ENCODE measurements at regions not wholly inside any gene's neighbourhood (a gene's known extent, or its start where the extent isn't known, plus 50 kb on each side); places are given as distances from the start of the nearest gene placed in this dataset.

DNA sequence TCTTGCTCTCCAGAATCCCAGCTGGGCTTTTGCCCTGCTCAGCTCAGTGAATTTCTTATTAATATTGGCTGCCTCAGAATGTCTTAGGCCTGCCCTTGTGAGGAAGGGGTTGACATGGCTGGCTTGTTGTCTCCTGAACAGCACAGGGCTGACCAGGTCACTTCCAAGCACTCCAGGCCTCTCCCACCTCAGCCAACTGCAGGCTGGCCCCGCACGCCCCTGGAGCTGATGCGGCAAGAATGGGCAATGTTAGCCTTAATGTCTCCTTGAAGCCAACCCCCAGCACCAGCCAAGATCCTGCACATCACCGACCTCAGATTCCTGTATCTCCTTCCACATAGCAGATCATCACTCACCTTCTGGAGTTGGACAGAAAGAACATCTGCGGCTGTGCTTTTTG, 598.6 kb downstream of the AJAP1 start:
- intact Hi-C loops (cut with micrococcal nuclease): no loop called here

DNA sequence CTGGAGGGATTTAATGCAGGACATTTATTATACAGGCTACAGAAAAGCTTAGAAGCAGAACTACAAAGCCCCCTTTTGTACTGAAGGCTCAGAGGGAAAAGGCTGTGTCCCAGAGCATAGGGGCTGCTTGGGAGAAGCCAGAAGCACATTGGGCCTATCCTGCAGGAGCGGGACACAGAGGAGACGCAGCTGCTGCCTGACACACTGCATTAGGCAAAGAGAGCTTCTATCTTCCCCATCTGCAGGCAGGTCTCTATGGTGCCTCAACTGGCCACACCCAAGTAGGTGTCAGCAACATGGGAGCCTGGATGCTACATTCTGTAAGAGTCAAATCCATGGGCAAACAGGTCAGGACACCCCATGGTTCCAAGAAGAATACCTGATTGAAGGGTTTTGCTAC, 595.9 kb downstream of the AJAP1 start:
- intact Hi-C loops (cut with micrococcal nuclease): no loop called here

DNA sequence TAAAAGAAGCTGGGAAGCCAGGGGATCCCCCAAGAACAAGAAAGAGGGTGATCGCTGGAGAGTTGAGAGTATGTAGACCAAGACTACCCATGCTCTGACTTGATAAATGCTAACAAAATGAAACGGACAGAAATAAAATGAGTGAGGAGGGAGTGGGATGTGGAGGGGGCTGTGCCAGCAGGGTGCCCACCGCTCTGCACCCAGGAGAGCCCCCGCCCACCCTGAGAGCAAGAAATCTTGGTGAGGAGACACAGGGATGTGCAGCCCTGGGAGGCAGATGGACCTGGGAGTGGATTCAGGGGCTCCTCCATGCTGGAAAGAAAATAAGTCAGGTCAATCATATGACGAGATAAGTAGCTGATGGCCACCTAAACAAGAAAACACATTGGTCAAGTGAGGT, 590.9 kb downstream of the AJAP1 start:
- intact Hi-C loops (cut with micrococcal nuclease): loop anchor here (1.0 kb wide), 1 partner anchor 12 kb away; no protein-coding TSS in a partner anchor

DNA sequence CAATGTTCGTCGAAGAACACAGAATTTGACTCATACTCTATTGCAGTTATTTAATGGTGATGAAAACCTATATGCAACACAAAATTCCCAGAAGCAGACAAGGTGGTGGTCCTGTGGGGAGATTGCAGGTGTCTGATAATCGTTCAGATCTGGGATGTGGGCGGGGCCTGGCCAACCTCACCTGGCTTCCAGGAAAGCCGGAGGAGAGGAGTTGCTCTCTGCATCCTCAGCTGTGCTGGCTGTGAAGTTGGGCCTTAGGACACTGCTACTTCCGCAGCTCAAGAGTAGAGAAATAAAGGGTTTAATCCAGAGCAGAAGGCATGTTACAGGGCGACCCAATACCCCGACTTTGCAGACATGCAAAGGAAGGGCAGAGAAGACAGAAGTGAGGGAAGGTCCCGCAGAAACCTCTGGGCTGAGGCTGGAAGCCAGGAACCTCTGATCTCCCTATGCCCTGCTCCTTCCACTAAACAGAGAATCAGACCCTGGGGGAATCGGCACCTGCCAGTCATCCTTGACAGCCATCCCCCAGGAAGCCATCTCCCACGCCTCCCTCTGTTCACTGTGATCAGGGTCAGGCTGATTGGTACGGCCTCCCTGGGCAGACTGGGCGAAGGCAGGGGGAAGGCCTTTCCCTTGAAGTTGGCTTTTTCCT, 590.3 kb downstream of the AJAP1 start:
- intact Hi-C loops (cut with micrococcal nuclease): loop anchor here (1.0 kb wide), 1 partner anchor 11 kb away; no protein-coding TSS in a partner anchor

DNA sequence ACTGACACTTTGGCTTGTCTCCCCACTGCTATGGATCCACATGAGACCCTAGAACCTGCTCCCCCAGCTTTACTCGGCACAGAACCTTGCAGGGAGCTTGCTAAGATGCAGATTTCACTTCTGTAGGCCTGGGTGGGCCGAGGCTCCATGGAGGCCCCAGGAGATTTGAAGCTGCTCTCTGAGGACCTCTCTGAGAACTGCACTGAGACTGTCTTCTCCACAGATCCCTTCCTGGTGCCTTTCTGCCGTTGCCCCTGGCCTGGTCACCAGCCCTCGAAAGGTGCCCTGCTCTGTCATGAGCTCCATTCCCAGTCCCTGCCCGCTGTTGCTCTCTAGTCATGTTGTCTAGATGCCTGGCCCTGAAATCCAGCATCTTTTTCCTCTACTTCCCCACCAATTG, 588.4 kb downstream of the AJAP1 start:
- intact Hi-C loops (cut with micrococcal nuclease): no loop called here

DNA sequence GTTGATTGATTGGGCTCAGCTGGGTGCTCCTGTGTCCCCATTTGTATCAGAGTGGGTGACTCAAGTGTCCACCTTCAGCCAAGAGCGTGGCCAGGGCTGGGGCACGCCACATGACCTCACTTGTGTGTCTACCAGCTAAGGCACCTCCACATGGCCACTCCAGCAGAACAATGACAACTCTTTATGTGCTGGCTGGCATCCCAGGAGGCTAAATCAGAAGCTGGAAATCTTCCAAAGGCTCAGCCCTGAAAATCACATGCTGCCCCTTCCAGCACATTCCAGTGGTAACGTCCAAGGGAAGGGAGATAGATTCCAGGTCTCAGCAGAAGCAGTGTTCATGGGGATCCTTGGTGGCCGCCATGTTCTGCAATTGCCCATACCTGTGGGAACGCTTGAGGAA, 585.5 kb downstream of the AJAP1 start:
- intact Hi-C loops (cut with micrococcal nuclease): no loop called here

DNA sequence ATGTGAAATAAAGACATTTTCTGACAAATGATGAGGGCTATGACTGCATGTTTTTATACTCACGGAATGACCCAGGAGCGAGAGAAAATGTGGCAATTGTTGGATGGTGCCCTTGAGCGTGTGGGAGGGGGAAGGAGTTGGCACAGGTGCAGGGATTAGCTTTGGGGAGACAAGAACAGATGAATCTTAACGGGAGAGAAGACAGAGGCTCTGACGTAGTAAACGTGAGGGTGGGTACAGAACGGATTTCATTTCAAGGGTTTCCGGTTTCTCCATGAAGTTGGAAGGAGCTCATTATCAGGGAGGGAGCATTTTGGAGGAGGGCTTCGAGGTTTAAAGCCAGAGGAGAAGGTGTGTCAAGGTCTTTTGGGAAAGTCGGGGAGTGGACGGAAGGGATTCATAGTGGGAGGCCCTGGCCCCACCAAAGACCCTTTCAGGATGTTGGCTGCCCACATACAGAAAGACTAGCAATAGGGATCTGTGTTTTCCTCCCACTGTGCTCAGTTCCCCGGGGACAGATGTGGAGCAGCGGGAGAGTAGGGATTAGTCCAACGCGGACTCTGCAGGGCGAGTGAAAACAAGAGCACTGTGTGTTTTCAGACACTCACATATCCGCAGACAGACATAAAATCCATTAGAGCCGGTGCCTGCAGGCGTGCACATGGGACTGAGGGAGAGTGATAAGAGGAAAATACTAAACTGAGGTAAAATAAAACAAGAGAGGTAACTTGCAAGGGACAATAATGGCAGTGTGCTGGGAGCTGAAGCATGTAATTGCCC, 584.1 kb downstream of the AJAP1 start:
- intact Hi-C loops (cut with micrococcal nuclease): no loop called here

DNA sequence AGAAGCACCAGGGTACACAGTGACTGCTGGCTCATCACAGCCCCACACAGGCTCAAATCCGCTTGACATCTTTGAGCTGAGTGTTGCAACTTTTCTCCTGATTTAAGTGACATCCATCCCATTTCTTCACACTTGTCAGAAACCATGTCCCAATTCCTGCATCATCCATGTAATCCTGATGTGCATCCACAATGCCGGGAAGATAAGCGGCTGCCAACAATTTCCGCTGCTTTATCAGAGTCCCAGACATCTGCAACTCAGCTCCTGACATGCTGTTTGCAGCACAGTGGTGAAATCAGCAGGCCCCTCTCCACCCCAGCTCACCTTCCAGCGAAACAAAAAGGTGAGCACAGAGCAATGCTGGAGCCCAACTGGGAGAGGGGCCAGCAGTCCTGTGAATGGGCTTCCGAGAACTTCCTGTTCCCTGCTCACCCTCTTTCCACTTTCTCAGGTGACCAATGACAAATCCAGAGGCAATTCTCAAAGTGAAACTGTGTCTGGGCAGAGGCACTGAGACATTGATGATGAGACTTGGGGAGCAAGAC, 581.0 kb downstream of the AJAP1 start:
- intact Hi-C loops (cut with micrococcal nuclease): no loop called here

DNA sequence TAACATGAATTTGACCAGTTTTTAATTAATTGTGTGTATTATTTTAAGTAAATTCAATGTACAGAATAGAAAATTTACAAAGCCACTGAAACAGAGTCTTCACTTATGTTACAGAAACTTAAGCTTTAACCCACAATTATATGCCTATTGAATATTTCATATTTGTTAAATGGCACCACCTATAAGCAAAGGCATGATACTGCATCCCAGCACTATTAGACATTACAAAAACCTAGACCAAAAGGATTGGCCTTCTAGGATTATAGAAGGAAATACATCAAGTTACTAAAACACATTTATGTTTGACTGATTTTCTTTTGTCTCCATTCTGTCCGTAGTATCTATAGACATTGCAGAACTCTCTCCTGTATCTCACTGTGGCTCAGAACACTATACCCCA, 578.1 kb downstream of the AJAP1 start:
- intact Hi-C loops (cut with micrococcal nuclease): no loop called here

DNA sequence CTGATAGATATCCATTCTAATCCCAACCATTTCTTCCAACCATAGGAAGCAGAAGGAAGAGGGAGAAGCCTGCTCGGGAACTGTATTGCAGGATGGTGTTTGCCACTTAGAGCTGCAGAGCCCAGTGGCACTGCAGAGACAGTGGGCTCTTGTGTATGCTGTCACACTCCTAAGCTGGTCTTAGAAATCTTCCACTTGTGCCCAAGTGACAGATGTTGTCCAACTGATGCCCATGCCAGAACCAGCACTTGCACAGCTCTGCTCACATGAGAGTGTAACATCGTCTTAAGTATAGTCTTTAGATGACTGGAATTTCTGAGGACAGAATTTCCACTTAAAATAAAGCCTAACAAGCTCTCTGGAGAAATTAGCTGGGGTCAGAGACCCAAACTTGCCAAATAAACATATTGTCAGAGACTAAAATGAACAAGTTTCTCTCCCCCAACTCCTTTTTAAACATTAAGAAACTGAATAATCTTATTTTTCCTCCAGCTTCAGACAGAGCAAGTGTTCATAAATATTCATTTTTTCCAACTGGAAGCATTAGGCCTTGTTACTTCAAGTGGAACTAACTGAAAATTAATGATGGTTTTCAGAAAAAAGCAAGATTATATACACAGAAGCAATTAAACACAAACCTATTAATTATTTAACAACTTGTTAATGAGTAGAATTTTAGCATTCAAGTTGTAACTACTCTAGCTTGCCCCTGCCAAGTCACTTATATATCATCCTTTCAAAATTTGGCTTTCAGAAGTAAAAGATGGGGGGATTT, 577.3 kb downstream of the AJAP1 start:
- intact Hi-C loops (cut with micrococcal nuclease): no loop called here

DNA sequence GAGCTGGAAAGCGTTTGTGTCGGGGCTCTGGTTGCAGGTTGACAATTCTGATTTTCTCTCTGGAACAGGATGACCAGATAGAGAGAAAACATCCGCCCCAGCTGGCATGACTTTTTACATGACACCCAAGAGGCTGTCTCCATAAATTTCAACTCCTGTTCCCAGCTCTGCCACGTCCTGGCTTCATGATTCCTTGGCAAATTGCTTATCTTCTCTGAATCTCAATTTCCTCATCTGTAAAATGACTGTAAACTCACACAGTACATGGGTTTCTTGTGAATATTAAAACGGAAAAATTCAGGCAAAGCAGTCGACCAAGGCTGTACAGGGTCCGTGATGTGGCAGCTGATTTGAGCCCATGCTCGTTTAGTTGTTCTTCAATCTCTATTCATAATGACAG, 572.7 kb downstream of the AJAP1 start:
- intact Hi-C loops (cut with micrococcal nuclease): no loop called here

DNA sequence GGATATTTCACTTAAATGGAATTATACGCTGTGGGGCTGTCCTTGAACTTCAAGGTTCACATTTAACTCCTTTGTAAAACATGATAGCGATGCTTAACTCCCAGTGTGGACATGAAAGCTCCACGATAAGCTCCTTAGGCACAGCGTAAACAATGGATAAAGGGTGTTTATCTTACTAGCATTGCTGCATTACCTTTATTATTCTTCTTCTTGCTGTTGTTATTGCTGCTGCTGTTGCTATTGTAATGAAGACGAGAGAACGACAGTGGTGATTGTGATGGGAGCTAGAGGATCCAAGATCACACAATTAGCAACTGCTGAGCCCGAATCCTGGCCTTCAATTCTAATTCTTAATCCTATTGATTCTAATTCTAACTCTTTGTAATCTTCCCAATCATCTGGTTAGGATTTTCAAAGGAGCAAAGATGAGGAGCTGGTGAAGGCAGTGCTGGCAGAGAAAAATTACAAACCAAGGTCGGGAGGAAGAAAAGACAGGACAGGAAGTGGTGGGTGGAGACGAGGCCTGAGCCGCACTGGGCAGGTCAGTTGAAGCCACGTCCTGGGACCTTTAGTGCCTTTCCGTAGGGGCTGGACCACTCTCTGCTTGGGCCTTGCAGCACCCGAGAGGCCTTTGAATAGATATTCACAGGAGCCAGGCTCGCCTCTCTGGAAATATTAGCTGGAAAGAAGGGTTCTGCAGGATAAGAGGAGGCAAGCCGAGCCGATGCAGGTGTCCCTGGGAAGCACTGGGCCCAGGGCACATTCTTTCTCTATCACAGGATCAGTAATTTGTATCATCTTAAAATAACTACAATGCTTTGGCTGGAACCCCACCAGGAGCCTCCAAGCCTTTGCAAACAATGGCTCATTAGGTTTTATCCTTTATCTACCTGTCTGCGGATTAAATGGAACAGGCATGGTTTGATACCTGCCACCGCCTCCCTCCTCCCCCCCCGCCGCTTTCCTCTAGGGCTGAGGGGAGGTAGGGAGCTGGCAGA, 571.6 kb downstream of the AJAP1 start:
- intact Hi-C loops (cut with micrococcal nuclease): no loop called here

DNA sequence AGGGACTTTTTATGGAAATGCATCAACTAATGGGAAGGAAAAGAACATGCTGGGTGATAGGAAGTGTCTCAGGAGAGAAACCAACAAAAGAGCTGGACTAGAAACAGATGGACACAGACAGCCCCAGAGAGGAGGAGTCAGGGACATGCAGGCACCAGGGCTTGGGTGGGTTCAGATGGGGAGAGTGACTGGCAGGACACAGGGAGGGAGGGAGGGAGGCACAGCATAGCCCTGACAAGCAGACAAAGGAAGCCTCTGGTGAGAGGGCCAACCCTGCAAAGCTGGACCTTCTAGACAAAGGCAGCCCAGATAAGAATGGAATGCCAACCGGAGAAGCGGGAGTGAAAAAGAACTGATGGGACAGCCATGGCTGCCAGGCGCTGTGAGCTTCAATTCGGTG, 568.8 kb downstream of the AJAP1 start:
- intact Hi-C loops (cut with micrococcal nuclease): no loop called here

DNA sequence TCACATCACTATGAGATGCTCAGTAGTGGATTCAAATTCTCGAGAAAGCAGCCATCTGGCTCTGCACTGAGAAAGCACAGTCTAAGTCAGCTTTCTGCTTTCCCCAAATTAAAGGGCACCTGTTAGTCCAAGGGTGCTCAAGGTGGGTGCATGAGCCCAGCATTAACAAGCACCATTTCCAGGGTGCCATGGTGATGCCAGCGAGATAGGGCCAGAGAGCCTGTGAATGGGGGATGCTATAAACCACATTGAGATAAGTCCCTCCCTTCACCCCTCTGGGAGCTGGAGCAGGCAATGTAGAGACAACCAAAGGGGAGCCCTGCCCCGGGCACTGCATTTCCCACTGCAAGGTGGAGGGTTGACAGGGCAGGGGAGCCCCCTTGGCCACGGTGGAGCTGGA, 568.2 kb downstream of the AJAP1 start:
- intact Hi-C loops (cut with micrococcal nuclease): no loop called here

DNA sequence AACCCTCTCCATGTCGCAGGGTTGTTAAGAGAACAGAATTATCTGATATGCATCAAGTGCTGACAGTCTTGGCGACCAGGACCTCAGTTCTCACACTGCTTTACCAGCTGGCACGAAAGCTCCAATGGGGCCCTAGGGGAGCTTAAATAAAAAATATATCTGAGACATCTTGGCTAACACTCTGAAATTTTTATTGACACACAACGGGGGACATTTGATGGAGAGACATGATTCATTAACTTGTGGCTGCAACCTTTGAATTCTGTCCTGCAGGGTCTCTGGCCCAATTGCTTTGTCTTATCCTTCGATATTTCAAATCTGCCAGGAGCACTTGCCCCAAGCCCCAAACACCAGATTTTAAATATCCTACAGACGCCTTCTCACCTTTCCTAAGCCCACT, 567.0 kb downstream of the AJAP1 start:
- intact Hi-C loops (cut with micrococcal nuclease): no loop called here

DNA sequence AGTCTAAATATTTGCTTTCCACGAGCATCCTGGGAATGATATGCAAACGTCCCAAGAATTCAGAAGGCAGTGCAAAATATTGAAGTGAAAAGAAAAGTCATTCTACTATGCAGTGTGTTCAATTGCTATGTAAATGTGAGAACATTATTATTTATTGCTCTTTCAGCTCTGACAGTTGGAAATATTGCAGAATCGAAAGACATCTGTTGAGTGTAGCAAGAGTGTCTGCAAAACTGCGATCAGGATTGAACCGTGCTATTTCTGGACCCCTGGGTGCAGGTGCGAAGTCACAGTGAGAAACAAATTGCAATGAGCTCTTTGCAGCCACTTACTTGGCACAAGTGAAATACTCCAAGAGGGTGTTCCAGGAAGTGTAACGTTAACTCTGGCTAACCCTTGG, 566.4 kb downstream of the AJAP1 start:
- intact Hi-C loops (cut with micrococcal nuclease): no loop called here

DNA sequence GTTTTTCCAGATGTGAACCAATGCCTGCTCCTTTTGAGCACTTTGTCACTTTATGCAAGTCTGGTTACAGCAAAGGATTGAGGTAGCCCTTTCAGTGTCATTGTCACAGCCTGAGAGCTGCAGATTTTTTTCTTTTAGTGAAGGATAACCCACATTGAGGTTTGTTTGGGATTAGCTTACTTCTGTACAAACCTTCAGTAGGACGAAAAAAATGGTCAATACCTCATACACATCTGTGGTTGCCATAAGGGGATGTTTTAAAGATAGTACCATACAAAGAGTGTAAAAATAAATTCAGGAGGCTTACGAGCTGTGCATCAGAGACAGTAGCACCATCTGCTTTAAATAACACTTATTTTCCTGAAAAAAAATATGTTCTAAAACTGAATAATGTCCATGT, 566.0 kb downstream of the AJAP1 start:
- intact Hi-C loops (cut with micrococcal nuclease): no loop called here

DNA sequence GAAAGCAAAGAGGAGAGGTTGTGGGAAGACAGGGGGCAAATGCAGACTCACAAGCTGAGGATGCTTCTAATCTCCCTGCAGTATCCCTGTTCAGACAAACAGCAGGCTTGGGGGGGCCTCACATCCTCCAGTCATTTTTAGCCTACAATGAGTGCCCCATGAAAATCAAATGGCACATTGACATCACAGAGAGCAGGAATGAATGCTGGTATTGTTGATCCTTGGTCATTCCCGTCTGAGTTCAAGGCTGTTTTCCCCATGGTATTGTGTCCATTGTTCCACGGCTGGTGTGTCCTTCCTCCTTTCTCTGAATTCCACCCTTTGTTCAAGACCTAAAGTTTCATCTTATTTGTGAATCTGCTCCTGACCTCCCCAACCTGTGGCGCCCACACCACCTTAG, 545.6 kb downstream of the AJAP1 start:
- intact Hi-C loops (cut with micrococcal nuclease): no loop called here

DNA sequence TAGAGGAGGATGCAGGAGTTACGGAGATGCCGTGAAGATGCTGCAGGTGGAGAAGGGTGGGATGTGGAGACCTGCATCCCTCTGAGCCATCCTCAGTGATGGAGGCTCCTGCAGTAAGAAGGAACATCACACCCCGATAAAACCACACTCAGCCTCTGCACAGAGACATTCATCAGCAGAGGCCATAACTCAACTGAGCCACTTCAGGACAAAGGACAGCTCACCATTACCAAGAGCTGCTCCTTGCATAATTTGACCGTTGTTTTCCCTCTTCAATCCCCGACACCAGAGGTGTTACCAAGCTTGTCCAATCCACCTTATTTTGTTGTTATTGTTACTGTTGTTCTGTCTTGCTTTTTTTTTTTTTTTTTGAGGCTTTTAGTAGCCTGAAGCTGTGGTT, 543.9 kb downstream of the AJAP1 start:
- intact Hi-C loops (cut with micrococcal nuclease): no loop called here

DNA sequence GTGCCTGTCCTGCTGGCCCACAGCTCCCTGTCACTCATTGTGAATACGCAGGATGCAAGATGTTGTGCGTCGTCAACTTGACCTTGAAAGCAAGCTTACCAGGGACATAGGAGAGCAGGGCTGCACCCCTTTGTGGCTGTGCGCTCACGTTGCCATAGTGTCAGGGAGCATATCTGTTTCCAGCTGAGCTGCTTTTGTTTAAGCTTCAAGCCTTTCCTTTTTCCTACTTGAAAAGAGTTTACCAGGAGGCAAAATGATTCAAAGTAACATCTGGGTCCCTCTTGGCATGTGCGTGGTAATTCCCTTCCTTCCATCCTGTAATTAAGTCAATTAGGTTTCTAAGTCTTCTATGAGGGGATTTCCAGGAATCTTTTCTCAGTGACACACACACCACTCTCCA, 537.1 kb downstream of the AJAP1 start:
- intact Hi-C loops (cut with micrococcal nuclease): no loop called here

DNA sequence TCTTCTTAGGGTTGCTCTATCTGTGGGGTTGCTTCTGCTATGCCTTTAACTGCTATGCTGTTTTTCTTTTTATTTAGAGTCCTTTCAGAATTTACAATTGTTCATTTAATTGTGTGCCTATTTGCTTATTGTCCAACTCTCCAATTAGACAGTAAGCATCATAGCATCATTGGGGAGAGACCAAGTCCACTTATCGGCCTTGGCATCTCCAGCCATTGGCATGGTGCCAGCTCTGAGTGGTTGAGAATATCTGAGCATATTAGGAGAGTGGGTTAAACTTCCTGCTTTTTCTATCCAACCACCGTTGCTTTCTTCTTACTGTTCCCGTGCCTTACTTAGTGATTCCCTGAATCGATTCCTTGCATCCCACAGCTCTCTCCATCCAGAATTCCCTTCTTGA, 535.0 kb downstream of the AJAP1 start:
- intact Hi-C loops (cut with micrococcal nuclease): no loop called here

Data from T-helper 1 cell treated with Interleukin-12 subunit alpha and Interleukin-12 subunit beta and Interleukin-4 antibody, amounts not matched to agents 30 ng/mL and 1 ng/mL, for 36 hours (primary cell).